Heart left ventricle (tissue), 16 donors: ENCODE measurements at regions not wholly inside any gene's neighbourhood (a gene's known extent, or its start where the extent isn't known, plus 50 kb on each side); places are given as distances from the start of the nearest gene placed in this dataset.

Experiments
- ATAC-seq, 4 donors: fragments of 200-7000 bp; cut with Tn5 transposase; one replicate each; pipeline ENCODE4 v1.9.1; 2020 to 2022; ENCODE audit warnings: moderate library complexity in 4 of 4, mild to moderate bottlenecking in 3 of 4, moderate number of reproducible peaks in 1 of 4
- DNase-seq, 5 donors: peaks; one replicate each; pipeline ENCODE4 v3.0.0-alpha.2; 2020
- H3K27ac ChIP-seq, 12 donors: fragments of 200-600 bp; sonication (generic) in 4 of 12; one replicate each; pipeline versions ENCODE4 v1.5.0 to v1.8.0; 2016 to 2022; ENCODE audit warnings: mild to moderate bottlenecking in 2 of 12
- H3K27me3 ChIP-seq, 9 donors: fragments of 200-600 bp; sonication (generic) in 2 of 9; one replicate each; pipeline versions ENCODE4 v1.5.1 to v1.8.0; 2016 to 2022; ENCODE audit warnings: mild to moderate bottlenecking in 3 of 9
- H3K36me3 ChIP-seq, 9 donors: fragments of 200-600 bp; sonication (generic) in 2 of 9; one replicate each; pipeline versions ENCODE4 v1.5.0 to v1.8.0; 2018 to 2022; ENCODE audit warnings: mild to moderate bottlenecking in 2 of 9
- H3K4me1 ChIP-seq, 12 donors: fragments of 200-600 bp; sonication (generic) in 4 of 12; one replicate each; pipeline versions ENCODE4 v1.5.0 to v1.8.0; 2016 to 2022; ENCODE audit warnings: mild to moderate bottlenecking in 3 of 12
- H3K4me3 ChIP-seq, 12 donors: fragments of 200-600 bp; sonication (generic) in 4 of 12; one replicate each; pipeline versions ENCODE4 v1.5.0 to v1.8.0; 2017 to 2022; ENCODE audit warnings: mild to moderate bottlenecking in 9 of 12, moderate library complexity in 4 of 12
- H3K9me3 ChIP-seq, 12 donors: fragments of 200-600 bp; sonication (generic) in 4 of 12; one replicate each; pipeline versions ENCODE4 v1.5.0 to v1.8.0; 2016 to 2022; ENCODE audit warnings: mild to moderate bottlenecking in 1 of 12
- CTCF ChIP-seq, 12 donors: fragments of 200-600 bp; sonication (generic) in 4 of 12; IDR thresholded peaks; one replicate each; pipeline versions ENCODE4 v1.5.0 to v1.8.0; 2018 to 2022; ENCODE audit warnings: antibody characterized with exemption in 12 of 12, mild to moderate bottlenecking in 5 of 12
- POLR2A ChIP-seq, 2 donors: fragments of 450-650 bp; IDR thresholded peaks; one replicate each; pipeline ENCODE4 v1.6.1; 2017; ENCODE audit warnings: antibody characterized with exemption in 2 of 2, mild to moderate bottlenecking in 2 of 2, moderate library complexity in 2 of 2
- WGBS, 4 donors: extraction: QIAGEN DNeasy Blood & Tissue Kit in 2 of 4; methylation state at CpG; one replicate each; pipeline versions ENCODE4 v1.1.5 to v1.1.7; 2013 to 2018; 5-methylcytosine and 5-hydroxymethylcytosine counted together
- intact Hi-C, 10 donors: fragments of 100-400 bp; cut with DNase I; formaldehyde crosslinking; loops; one replicate each; pipeline versions ENCODE4 v1.11.1 to v1.14.2; 2022
- donor health status: ischemic (EF 13 %, LVEDD 7.1; RV severe dilation, severe dysfunction).
- donor health status: healthy with polysubstance abuse.
- donor health status: DM: no; HTN: yes; CAD: no.
- donor health status: DM: no; HTN: no; CAD: no.
- donor health status: ischemic (EF 25% LVEDD 6.9; RV normal size, moderate dysfunction).
- donor health status: ischemic (EF 25% LVEDD 5.7; RV mildly dilated, moderate dysfunction).
- donor health status: healthy.
- donor health status: DM: yes; HTN: yes; CAD: no.
- donor health status: ischemic (EF 35%, LVEDD 5.7; RV mildly dilated, moderate dysfunction).
- donor health status: nonischemic (EF 11% LVEDD 7.7; RV severe dilation, severe dysfunction).
- donor health status: DM: yes; HTN: yes; CAD: no.
- donor health status: PGD.
- donor health status: ischemic (EF 29% LVEDD 5.4; RV normal size, mild dysfunction).
- donor health status: nonischemic (EF 23%, LVEDD 6.1; RV moderate dilation, normal function).

GRCh38 chr13:26836626-26837025 lies 76.0 kb upstream of the GPR12 start:
- no peak for DNase-seq

DNA sequence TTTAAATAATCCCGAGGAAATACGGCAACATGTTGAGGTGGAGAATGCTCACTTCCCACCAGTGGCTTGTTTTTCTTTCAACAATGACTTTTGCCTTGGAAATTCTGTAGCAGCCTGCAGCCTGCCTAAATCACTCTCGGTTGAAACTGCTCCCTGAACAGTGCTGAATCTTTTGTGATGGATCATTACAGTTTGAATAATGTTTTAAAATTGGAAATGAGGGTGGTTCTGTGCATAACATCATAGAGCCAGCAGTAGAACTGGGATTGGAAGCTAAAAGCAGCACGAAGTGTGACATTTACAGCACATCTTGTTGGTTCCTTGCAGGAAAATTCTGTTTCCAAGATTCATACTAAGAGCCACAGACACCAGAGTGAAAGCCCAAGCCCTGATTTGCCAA lies 74.1 kb upstream of the GPR12 start:
- Histone ChIP-seq H3K36me3 (no peaks in the 10 kb centered on the region), H3K4me3 (no peak overlapping the region), H3K4me1 (peaks cover 0 to 10% (median 0%) of the 10 kb centered on the region in 12 donors), H3K27ac (no peak overlapping the region), H3K9me3 (no peaks in the 10 kb centered on the region), H3K27me3 (peaks cover 0 to 3% (median 0%) of the 10 kb centered on the region in 9 donors)
- intact Hi-C loops: no loop called here
- WGBS, 4 donors: 37 to 44% (median 39%) methylated on average over 4 of the region's 4 CpGs
- TF ChIP-seq CTCF (IDR thresholded peaks at IDR 0.05) (no peak), POLR2A (IDR thresholded peaks at IDR 0.05) (no peak)
- ATAC-seq: no peak
- no peak for DNase-seq

More at GRCh38 chr13:26836626-26837025, 76.0 kb upstream of the GPR12 start:
- Histone ChIP-seq H3K4me3 (no peak overlapping the region), H3K27me3 (peaks cover 0 to 4% (median 0%) of the 10 kb centered on the region in 9 donors), H3K27ac (no peak overlapping the region), H3K36me3 (no peaks in the 10 kb centered on the region), H3K4me1 (peaks cover 0 to 10% (median 0%) of the 10 kb centered on the region in 12 donors), H3K9me3 (no peaks in the 10 kb centered on the region)
- intact Hi-C loops: no loop called here
- ATAC-seq: no peak
- no peak for TF ChIP-seq POLR2A (IDR thresholded peaks at IDR 0.05)
- no peak for TF ChIP-seq CTCF (IDR thresholded peaks at IDR 0.05)

DNA sequence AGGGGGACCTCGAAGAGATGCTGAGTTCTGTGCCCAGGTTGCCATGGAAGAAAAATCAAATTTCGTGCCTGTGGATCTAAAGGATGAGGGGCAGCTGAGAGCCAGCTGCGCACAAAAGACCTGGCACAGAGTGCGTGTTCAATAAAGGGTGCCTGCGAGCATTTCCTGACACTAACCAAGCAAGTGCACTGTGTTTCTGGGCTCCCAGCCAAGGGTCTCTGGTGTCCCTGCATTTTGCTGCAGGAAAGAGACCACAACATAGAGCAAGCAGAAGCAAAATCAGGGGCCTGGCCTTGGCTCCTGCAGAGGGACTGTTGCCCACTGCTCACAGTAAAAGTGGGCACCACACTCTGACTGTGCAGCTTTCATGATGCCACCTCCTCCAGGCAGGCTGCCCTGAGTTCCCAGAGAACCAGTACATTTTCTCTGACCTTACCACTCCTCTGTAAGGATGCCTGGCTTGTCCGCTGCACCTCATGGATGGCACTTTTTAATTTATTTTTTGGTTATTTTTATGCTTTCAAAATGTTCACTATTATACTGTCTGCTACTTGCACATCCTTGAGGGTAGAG lies 70.8 kb upstream of the GPR12 start:
- Histone ChIP-seq H3K27ac (no peak overlapping the region), H3K4me1 (no peaks in the 10 kb centered on the region), H3K36me3 (no peaks in the 10 kb centered on the region), H3K27me3 (no peaks in the 10 kb centered on the region), H3K9me3 (no peaks in the 10 kb centered on the region), H3K4me3 (no peak overlapping the region)
- DNase-seq (no peak), ATAC-seq (no peak)
- intact Hi-C loops: no loop called here
- whole genome bisulfite sequencing, 4 donors: 60 to 75% (median 69%) methylated on average over 6 of the region's 6 CpGs
- TF ChIP-seq POLR2A (IDR thresholded peaks at IDR 0.05) (no peak), CTCF (IDR thresholded peaks at IDR 0.05) (no peak)

GRCh38 chr13:26829716-26830115 lies 69.1 kb upstream of the GPR12 start:
- no peaks in the 10 kb centered on the region for H3K9me3 ChIP-seq
- H3K4me3 ChIP-seq: no peak overlapping the region
- intact Hi-C loops: no loop called here
- no peaks in the 10 kb centered on the region for H3K27me3 ChIP-seq
- ATAC-seq (no peak), DNase-seq (no peak)
- TF ChIP-seq POLR2A (IDR thresholded peaks at IDR 0.05) (no peak), CTCF (IDR thresholded peaks at IDR 0.05) (no peak)
- 80 to 87% (median 83%) methylated on average over 4 of the region's 4 CpGs for WGBS, 4 donors
- H3K27ac ChIP-seq: no peak overlapping the region
- H3K36me3 ChIP-seq: no peaks in the 10 kb centered on the region
- no peaks in the 10 kb centered on the region for H3K4me1 ChIP-seq
